Keratinocyte (primary cell): ENCODE measurements at regions not wholly inside any gene's neighbourhood (a gene's known extent, or its start where the extent isn't known, plus 50 kb on each side); places are given as distances from the start of the nearest gene placed in this dataset.

Experiments used
- DNase-seq: peaks from one replicate; pipeline ENCODE4 v3.0.0-alpha.2; 2011; ENCODE audit warnings: low read depth, missing footprints, low spot score
- FAIRE-seq: peaks from 2 replicates; lab custom pipeline; 2011; peaks lifted over from hg19 to GRCh38; lab: Jason Lieb, UNC
- H2AFZ ChIP-seq: 2 replicates; pipeline ENCODE4 v1.6.0; 2012; ENCODE audit warnings: low read length, control low read depth, inconsistent platforms; ENCODE audit not compliant: control insufficient read depth
- H3K27ac ChIP-seq: 2 replicates; pipeline ENCODE4 v1.5.1; 2011; ENCODE audit warnings: low read length; ENCODE audit not compliant: control insufficient read depth, insufficient read depth
- H3K27me3 ChIP-seq: 3 replicates; pipeline ENCODE4 v1.6.0; 2011; ENCODE audit warnings: low read length; ENCODE audit not compliant: control insufficient read depth, insufficient read depth; ENCODE audit errors: extremely low read depth
- H3K36me3 ChIP-seq, 2 experiments: 2 replicates in 1 of 2; 3 replicates in 1 of 2; pipeline ENCODE4 v1.5.1; 2011; ENCODE audit warnings: low read length in 2 of 2, mild to moderate bottlenecking in 1 of 2; ENCODE audit not compliant: control insufficient read depth in 2 of 2, insufficient read depth in 2 of 2; ENCODE audit errors: extremely low read depth in 1 of 2
- H3K4me1 ChIP-seq: 3 replicates; pipeline ENCODE4 v1.5.1; 2011; ENCODE audit warnings: low read length; ENCODE audit not compliant: control insufficient read depth, insufficient read depth; ENCODE audit errors: extremely low read depth
- H3K4me2 ChIP-seq: 3 replicates; pipeline ENCODE4 v1.6.0; 2011; ENCODE audit warnings: low read depth, low read length; ENCODE audit not compliant: control insufficient read depth, insufficient read depth; ENCODE audit errors: extremely low read depth
- H3K4me3 ChIP-seq, 3 experiments: fragments of 200-600 bp in 1 of 3; sonication (generic) in 1 of 3; 2 replicates in 2 of 3; 3 replicates in 1 of 3; pipeline ENCODE4 v1.5.1; 2011 to 2016; ENCODE audit warnings: low read length in 3 of 3, mild to moderate bottlenecking in 3 of 3, control low read depth in 2 of 3, inconsistent platforms in 1 of 3, low read depth in 1 of 3, mixed read lengths in 1 of 3, mixed run types in 1 of 3, moderate library complexity in 1 of 3; ENCODE audit not compliant: control insufficient read depth in 2 of 3, insufficient read depth in 2 of 3; ENCODE audit errors: extremely low read depth in 1 of 3
- H3K79me2 ChIP-seq: 2 replicates; pipeline ENCODE4 v1.6.0; 2012; ENCODE audit warnings: low read length; ENCODE audit not compliant: control insufficient read depth, insufficient read depth
- H3K9ac ChIP-seq: 3 replicates; pipeline ENCODE4 v1.6.0; 2011; ENCODE audit warnings: low read length; ENCODE audit not compliant: control insufficient read depth, insufficient read depth; ENCODE audit errors: extremely low read depth
- H3K9me1 ChIP-seq: 3 replicates; pipeline ENCODE4 v1.6.0; 2011; ENCODE audit warnings: low read length; ENCODE audit not compliant: control insufficient read depth, insufficient read depth; ENCODE audit errors: extremely low read depth
- H3K9me3 ChIP-seq: 2 replicates; pipeline ENCODE4 v1.5.1; 2012; ENCODE audit warnings: low read depth, low read length; ENCODE audit not compliant: control insufficient read depth
- H4K20me1 ChIP-seq: 3 replicates; pipeline ENCODE4 v1.6.0; 2011; ENCODE audit warnings: low read length; ENCODE audit not compliant: control insufficient read depth, insufficient read depth; ENCODE audit errors: extremely low read depth
- CTCF ChIP-seq, 3 experiments: IDR thresholded peaks in 1 of 3; conservative IDR thresholded peaks in 1 of 3; optimal IDR thresholded peaks in 1 of 3; 2 replicates in 2 of 3; 3 replicates in 1 of 3; pipeline versions ENCODE3 to v1.5.1; 2011; ENCODE audit warnings: low read length in 3 of 3, mild to moderate bottlenecking in 3 of 3, moderate library complexity in 2 of 3, control low read depth in 1 of 3, inconsistent platforms in 1 of 3; ENCODE audit not compliant: insufficient read depth in 2 of 3; ENCODE audit errors: extremely low read depth in 1 of 3
- EZH2 ChIP-seq: IDR thresholded peaks from one replicate; pipeline ENCODE4 v1.6.1; 2012; ENCODE audit warnings: inconsistent platforms, mild to moderate bottlenecking, low read length, moderate library complexity
- dilution Hi-C: fragments of 300-500 bp; cut with MboI; formaldehyde crosslinking; loops from one replicate; pipeline ENCODE4 v1.7.0; 2020; ENCODE audit warnings: low sequenced_read_pairs; ENCODE audit not compliant: extremely low pct_ligation_motif_present

- Histone ChIP-seq H3K9ac (no peak overlapping the region), H3K4me2 (no peak overlapping the region), H3K79me2 (no peaks in the 10 kb centered on the region), H3K9me3 (no peaks in the 10 kb centered on the region), H4K20me1 (no peaks in the 10 kb centered on the region), H2AFZ (no peak overlapping the region), H3K27ac (no peak overlapping the region), H3K36me3 (no peaks in the 10 kb centered on the region), H3K27me3 (no peaks in the 10 kb centered on the region), H3K4me3 (no peak overlapping the region), H3K9me1 (no peaks in the 10 kb centered on the region), H3K4me1 (no peaks in the 10 kb centered on the region)
- dilution Hi-C loops: no loop called here
- FAIRE-seq (no peak), DNase-seq (no peak)
- TF ChIP-seq EZH2: no peak
- TF ChIP-seq CTCF (optimal IDR thresholded peaks at IDR 0.05 in 1 of 3, IDR thresholded peaks at IDR 0.05 in 1 of 3, conservative IDR thresholded peaks at IDR 0.05 in 1 of 3; ENCODE audit: extremely low read depth in 1 of 3, insufficient read depth in 2 of 3, low read length in 3 of 3): no peak
These were observed 296.7 kb downstream of the HINT1 start for GRCh38 chr5:130868186-130868840.

GRCh38 chr5:130845049-130845765 lies 319.8 kb downstream of the HINT1 start:
- H3K4me2 ChIP-seq: no peak overlapping the region
- FAIRE-seq (no peak), DNase-seq (no peak)
- H4K20me1 ChIP-seq: no peaks in the 10 kb centered on the region
- no peak overlapping the region for H3K9ac ChIP-seq
- no peaks in the 10 kb centered on the region for H3K4me1 ChIP-seq
- no peak overlapping the region for H3K27ac ChIP-seq
- no peak overlapping the region for H2AFZ ChIP-seq
- no peaks in the 10 kb centered on the region for H3K79me2 ChIP-seq
- no peaks in the 10 kb centered on the region for H3K27me3 ChIP-seq
- TF ChIP-seq EZH2 (no peak), CTCF (optimal IDR thresholded peaks at IDR 0.05 in 1 of 3, IDR thresholded peaks at IDR 0.05 in 1 of 3, conservative IDR thresholded peaks at IDR 0.05 in 1 of 3; ENCODE audit: extremely low read depth in 1 of 3, insufficient read depth in 2 of 3, low read length in 3 of 3) (no peak)
- H3K9me3 ChIP-seq: no peaks in the 10 kb centered on the region
- H3K4me3 ChIP-seq: no peak overlapping the region
- no peaks in the 10 kb centered on the region for H3K9me1 ChIP-seq
- no peaks in the 10 kb centered on the region for H3K36me3 ChIP-seq
- dilution Hi-C loops: no loop called here
